ENCODE measurements at regions not wholly inside any gene's neighbourhood (a gene's known extent, or its start where the extent isn't known, plus 50 kb on each side); places are given as distances from the start of the nearest gene placed in this dataset.

- ChIA-PET CTCF (ENCODE audit: low intra/inter-chr PET ratio, low total read pairs) (no interaction called here), POLR2A (no interaction called here)
- no peaks in the 10 kb centered on the region for H3K9me3 ChIP-seq (ENCODE audit: low read length)
- no peak overlapping the region for H3K4me3 ChIP-seq (replicated peaks in 1 of 3; ENCODE audit: insufficient read depth in 1 of 3, low read depth in 2 of 3, low read length in 3 of 3)
- intact Hi-C loops (cut with micrococcal nuclease; ENCODE audit: unreplicated experiment): no loop called here
- DNase-seq (ENCODE audit: low spot score): no peak
- H4K20me1 ChIP-seq (ENCODE audit: insufficient read depth, low read length): no peaks in the 10 kb centered on the region
- H3K4me1 ChIP-seq (ENCODE audit: insufficient read depth, low read length): no peaks in the 10 kb centered on the region
- no peaks in the 10 kb centered on the region for H3K36me3 ChIP-seq (replicated peaks in 1 of 2; ENCODE audit: control insufficient read depth in 1 of 2, insufficient read depth in 2 of 2, low read length in 2 of 2)
- H3K4me2 ChIP-seq (ENCODE audit: low read depth, low read length): no peak overlapping the region
- H2AFZ ChIP-seq (ENCODE audit: low read length): no peak overlapping the region
- no TSS peak for BruUV-seq (replicated peaks)
- H3K79me2 ChIP-seq (ENCODE audit: insufficient read depth, low read length): no peaks in the 10 kb centered on the region
- ATAC-seq: no peak
- TF ChIP-seq CEBPB (IDR thresholded peaks at IDR 0.05; ENCODE audit: borderline replicate concordance, low read depth, low read length) (no peak), ZNF263 (CRISPR knock-in tag; IDR thresholded peaks at IDR 0.05) (no peak), PAXIP1 (CRISPR knock-in tag; conservative IDR thresholded peaks at IDR 0.05) (no peak), MIER2 (CRISPR knock-in tag; IDR thresholded peaks at IDR 0.05) (no peak), ZNF589 (CRISPR knock-in tag; conservative IDR thresholded peaks at IDR 0.05) (no peak), ZNF766 (CRISPR knock-in tag; IDR thresholded peaks at IDR 0.05; ENCODE audit: borderline replicate concordance) (no peak), ZNF674 (CRISPR knock-in tag; IDR thresholded peaks at IDR 0.05; ENCODE audit: low read depth) (no peak), RCOR2 (CRISPR knock-in tag; IDR thresholded peaks at IDR 0.05) (no peak), ZNF383 (CRISPR knock-in tag; IDR thresholded peaks at IDR 0.05; ENCODE audit: borderline replicate concordance) (no peak), KLF6 (CRISPR knock-in tag; IDR thresholded peaks at IDR 0.05) (no peak), ZNF44 (CRISPR knock-in tag; IDR thresholded peaks at IDR 0.05) (no peak), ZBTB44 (CRISPR knock-in tag; IDR thresholded peaks at IDR 0.05) (no peak), ZNF33A (CRISPR knock-in tag; IDR thresholded peaks at IDR 0.05; ENCODE audit: borderline replicate concordance) (no peak), CBFB (CRISPR knock-in tag; IDR thresholded peaks at IDR 0.05) (no peak), NONO (IDR thresholded peaks at IDR 0.05) (no peak), NONO (CRISPR knock-in tag; conservative IDR thresholded peaks at IDR 0.05) (no peak), TAF15 (IDR thresholded peaks at IDR 0.05; ENCODE audit: low read depth, low read length, poor library complexity, severe bottlenecking) (no peak), PHB2 (IDR thresholded peaks at IDR 0.05; ENCODE audit: partially characterized antibody) (no peak), ZNF878 (CRISPR knock-in tag; IDR thresholded peaks at IDR 0.05) (no peak), ZNF280B (CRISPR knock-in tag; IDR thresholded peaks at IDR 0.05; ENCODE audit: borderline replicate concordance) (no peak)
- H3K27ac ChIP-seq (ENCODE audit: extremely low read length, insufficient read depth, low read length): no peak overlapping the region
- H3K9ac ChIP-seq (ENCODE audit: insufficient read depth, low read depth, low read length): no peak overlapping the region
- WGBS (ENCODE audit: low lambda C conversion rate): 97% methylated on average over 2 of the region's 2 CpGs
- FAIRE-seq: no peak
- no peaks in the 10 kb centered on the region for H3K27me3 ChIP-seq (ENCODE audit: control insufficient read depth in 1 of 2, insufficient read depth in 2 of 2, low read length in 2 of 2)
- in situ Hi-C loops (cut with HindIII; ENCODE audit: extremely low pct_ligation_motif_present, low pct_unique_long_range_greater_than_20kb): no loop called here
Observed at GRCh38 chr12:27191531-27191930, 52.6 kb upstream of the STK38L start.
